ENCODE measurements at regions not wholly inside any gene's neighbourhood (a gene's known extent, or its start where the extent isn't known, plus 50 kb on each side); places are given as distances from the start of the nearest gene placed in this dataset.

- no peak for TF ChIP-seq YY1 (IDR thresholded peaks at IDR 0.05; ENCODE audit: insufficient read depth, insufficient read length)
- no peak for TF ChIP-seq SUZ12 (IDR thresholded peaks at IDR 0.05; ENCODE audit: extremely low read depth, insufficient read depth, insufficient read length)
Measured at GRCh38 chr13:73499695-73500094, 440.9 kb downstream of the KLF5 start.
